ENCODE measurements at regions not wholly inside any gene's neighbourhood (a gene's known extent, or its start where the extent isn't known, plus 50 kb on each side); places are given as distances from the start of the nearest gene placed in this dataset.

- TF ChIP-seq CTCF (conservative IDR thresholded peaks at IDR 0.05) (no peak), ZFX (IDR thresholded peaks at IDR 0.05) (no peak)
- no peak overlapping the region for H3K27ac ChIP-seq
These were observed 287.0 kb downstream of the ZEB1 start for GRCh38 chr10:31605861-31606525.

- TF ChIP-seq CTCF (conservative IDR thresholded peaks at IDR 0.05) (no peak), ZFX (IDR thresholded peaks at IDR 0.05) (no peak)
These were observed 286.4 kb downstream of the ZEB1 start for GRCh38 chr10:31605426-31605825.

GRCh38 chr10:31604646-31605170, 285.7 kb downstream of the ZEB1 start:
- H3K27ac ChIP-seq = no peak overlapping the region
- TF ChIP-seq CTCF (conservative IDR thresholded peaks at IDR 0.05) = no peak
- no peak for TF ChIP-seq ZFX (IDR thresholded peaks at IDR 0.05)

More at GRCh38 chr10:31605426-31605825, 286.4 kb downstream of the ZEB1 start:
- H3K27ac ChIP-seq = no peak overlapping the region

GRCh38 chr10:31604096-31604495, 285.1 kb downstream of the ZEB1 start:
- peak overlapping the region; percentile 52 for H3K27ac ChIP-seq
- TF ChIP-seq ZFX (IDR thresholded peaks at IDR 0.05) = no peak
- TF ChIP-seq CTCF (conservative IDR thresholded peaks at IDR 0.05) = no peak

GRCh38 chr10:31603235-31604087, 284.4 kb downstream of the ZEB1 start:
- TF ChIP-seq ZFX (IDR thresholded peaks at IDR 0.05) (no peak), CTCF (conservative IDR thresholded peaks at IDR 0.05) (no peak)
- peak overlapping the region; percentile 52 for H3K27ac ChIP-seq

GRCh38 chr10:31602541-31603234, 283.7 kb downstream of the ZEB1 start:
- TF ChIP-seq ZFX (IDR thresholded peaks at IDR 0.05) = no peak
- no peak for TF ChIP-seq CTCF (conservative IDR thresholded peaks at IDR 0.05)
- peak overlapping the region; percentile 52 for H3K27ac ChIP-seq
